NCI-H82 treated with DMSO at 0.1 percent for 48 hours (cell line): ENCODE measurements at regions not wholly inside any gene's neighbourhood (a gene's known extent, or its start where the extent isn't known, plus 50 kb on each side); places are given as distances from the start of the nearest gene placed in this dataset.

ENCODE experiments used
- DNase-seq: peaks from one replicate; lab custom pipeline; 2025; ENCODE audit not compliant: unreplicated experiment; lab: John Stamatoyannopoulos, UW

GRCh38 chr20:51079488-51079887 is 56.6 kb upstream of the KCNG1 start:
- no peak for DNase-seq

DNA sequence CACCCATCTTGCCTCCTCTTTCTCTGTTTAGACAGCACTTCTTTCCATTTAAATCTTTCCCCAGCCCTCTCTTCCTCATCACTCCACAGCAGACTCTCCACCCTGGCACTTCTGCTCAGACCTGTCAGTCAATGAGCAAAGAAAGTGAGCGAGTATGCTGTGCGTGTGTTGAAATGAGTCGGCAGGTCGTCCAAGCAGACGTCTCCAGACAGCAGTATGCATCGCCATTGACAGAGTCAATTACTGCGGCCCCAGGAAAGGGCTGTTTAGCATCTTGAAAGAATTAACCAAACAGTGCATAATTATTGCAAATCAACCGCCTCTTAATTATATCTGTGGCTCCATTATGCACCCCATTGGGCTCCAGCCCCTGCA is 54.8 kb upstream of the KCNG1 start:
- DNase-seq, result no peak

GRCh38 chr20:51076786-51077685 is 54.1 kb upstream of the KCNG1 start:
- DNase-seq, result no peak

GRCh38 chr20:51074062-51074461 is 51.2 kb upstream of the KCNG1 start:
- DNase-seq, result no peak
